Duodenal mucosa (tissue), 2 donors: ENCODE measurements at regions not wholly inside any gene's neighbourhood (a gene's known extent, or its start where the extent isn't known, plus 50 kb on each side); places are given as distances from the start of the nearest gene placed in this dataset.

Experiments used
- H3K27ac ChIP-seq: one replicate; pipeline ENCODE4 v1.7.0; 2013; ENCODE audit warnings: low read depth, low read length
- H3K27me3 ChIP-seq, 2 donors: one replicate each; pipeline ENCODE4 v1.7.0; 2013; ENCODE audit warnings: low read length in 2 of 2, control low read depth in 1 of 2; ENCODE audit not compliant: insufficient read depth in 2 of 2, control insufficient read depth in 1 of 2
- H3K36me3 ChIP-seq, 2 donors: one replicate each; pipeline ENCODE4 v1.7.0; 2013; ENCODE audit warnings: low read length in 2 of 2, control low read depth in 1 of 2; ENCODE audit not compliant: insufficient read depth in 2 of 2, control insufficient read depth in 1 of 2
- H3K4me1 ChIP-seq, 2 donors: one replicate each; pipeline ENCODE4 v1.7.0; 2013; ENCODE audit warnings: low read length in 2 of 2, control low read depth in 1 of 2; ENCODE audit not compliant: insufficient read depth in 2 of 2, control insufficient read depth in 1 of 2
- H3K4me3 ChIP-seq, 2 donors: one replicate each; pipeline ENCODE4 v1.7.0; 2013; ENCODE audit warnings: low read length in 2 of 2, low read depth in 1 of 2
- H3K9ac ChIP-seq, 2 donors: one replicate each; pipeline ENCODE4 v1.7.0; 2013; ENCODE audit warnings: low read length in 2 of 2, low read depth in 1 of 2
- H3K9me3 ChIP-seq, 2 donors: one replicate each; pipeline ENCODE4 v1.7.0; 2013; ENCODE audit warnings: low read length in 2 of 2, control low read depth in 1 of 2; ENCODE audit not compliant: control insufficient read depth in 1 of 2

DNA sequence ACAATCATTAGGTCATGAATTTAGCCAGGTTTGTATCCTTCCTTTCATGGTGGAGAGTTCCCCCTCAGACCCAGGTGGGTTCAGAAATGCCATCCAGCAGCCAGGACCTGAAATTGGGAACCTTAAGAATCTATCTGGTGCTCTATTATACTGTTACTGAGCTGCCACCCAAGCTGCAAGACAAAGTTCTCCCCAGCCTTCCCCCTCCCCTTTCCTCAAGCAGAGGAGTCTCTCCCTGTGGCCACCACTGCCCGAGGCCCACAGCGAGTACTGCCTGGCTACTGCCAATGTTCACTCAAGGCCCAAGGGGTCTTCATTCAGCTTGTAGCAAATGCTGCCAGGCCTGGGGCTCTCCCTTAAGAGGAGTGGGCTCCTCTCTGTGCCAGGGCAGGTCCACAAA is 133.8 kb downstream of the TMEM38B start:
- no peaks in the 10 kb centered on the region for H3K4me1 ChIP-seq
- H3K9me3 ChIP-seq: no peaks in the 10 kb centered on the region
- H3K9ac ChIP-seq: no peak overlapping the region
- H3K27me3 ChIP-seq: no peaks in the 10 kb centered on the region
- no peaks in the 10 kb centered on the region for H3K36me3 ChIP-seq
- H3K4me3 ChIP-seq: no peak overlapping the region
- no peak overlapping the region for H3K27ac ChIP-seq

DNA sequence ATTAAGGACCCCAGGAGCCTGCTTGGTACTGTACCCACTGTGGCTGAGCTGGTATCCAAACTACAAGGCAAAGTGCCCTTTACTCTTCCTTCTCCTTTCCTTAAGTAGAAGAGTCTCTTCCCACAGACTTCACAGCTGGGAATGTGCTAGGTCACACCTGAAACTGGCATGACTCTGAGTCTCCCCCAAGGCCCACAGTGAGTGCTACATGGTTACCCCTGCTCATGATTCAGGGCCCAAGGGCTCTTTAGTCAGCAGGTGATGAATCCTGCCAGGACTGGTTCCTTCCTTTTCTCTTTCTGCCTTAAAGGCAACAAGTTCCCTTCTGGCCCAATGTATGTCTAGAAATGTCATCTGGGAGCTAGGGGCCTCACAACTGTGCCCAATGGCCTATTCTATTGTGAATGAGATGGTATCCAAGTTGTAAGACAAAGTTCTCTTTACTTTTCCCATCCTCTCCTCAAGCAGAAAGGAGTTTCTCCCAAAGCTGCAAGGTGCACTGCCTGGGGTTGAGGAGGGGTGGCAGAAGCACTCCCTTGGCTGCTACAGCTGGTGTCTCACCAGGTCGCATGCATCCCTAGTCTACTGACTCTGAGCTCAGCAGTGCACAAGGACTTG is 134.4 kb downstream of the TMEM38B start:
- Histone ChIP-seq H3K27me3 (no peaks in the 10 kb centered on the region), H3K4me3 (no peak overlapping the region), H3K9ac (no peak overlapping the region), H3K9me3 (no peaks in the 10 kb centered on the region), H3K4me1 (no peaks in the 10 kb centered on the region), H3K36me3 (no peaks in the 10 kb centered on the region), H3K27ac (no peak overlapping the region)

DNA sequence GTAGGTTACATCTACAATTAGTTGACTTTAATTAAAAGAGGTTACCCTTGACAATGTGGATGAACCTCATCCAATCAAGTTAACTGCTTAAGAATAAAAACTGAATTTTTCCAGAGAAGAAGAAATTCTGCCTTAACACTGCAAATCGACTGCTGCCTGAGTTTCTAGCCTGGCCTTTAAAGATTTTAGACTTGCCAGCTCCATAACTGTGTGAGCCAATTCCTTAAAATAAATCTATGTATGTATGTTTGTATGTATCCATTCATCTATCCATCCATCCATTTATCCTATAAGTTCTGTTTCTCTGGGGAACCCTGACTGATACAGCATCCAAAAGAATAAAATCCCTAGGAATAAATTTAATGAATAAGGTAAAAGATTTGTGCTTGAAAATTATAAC is 136.1 kb downstream of the TMEM38B start:
- no peak overlapping the region for H3K9ac ChIP-seq
- H3K4me1 ChIP-seq: no peaks in the 10 kb centered on the region
- H3K9me3 ChIP-seq: no peaks in the 10 kb centered on the region
- H3K36me3 ChIP-seq: no peaks in the 10 kb centered on the region
- no peaks in the 10 kb centered on the region for H3K27me3 ChIP-seq
- no peak overlapping the region for H3K27ac ChIP-seq
- H3K4me3 ChIP-seq: no peak overlapping the region

DNA sequence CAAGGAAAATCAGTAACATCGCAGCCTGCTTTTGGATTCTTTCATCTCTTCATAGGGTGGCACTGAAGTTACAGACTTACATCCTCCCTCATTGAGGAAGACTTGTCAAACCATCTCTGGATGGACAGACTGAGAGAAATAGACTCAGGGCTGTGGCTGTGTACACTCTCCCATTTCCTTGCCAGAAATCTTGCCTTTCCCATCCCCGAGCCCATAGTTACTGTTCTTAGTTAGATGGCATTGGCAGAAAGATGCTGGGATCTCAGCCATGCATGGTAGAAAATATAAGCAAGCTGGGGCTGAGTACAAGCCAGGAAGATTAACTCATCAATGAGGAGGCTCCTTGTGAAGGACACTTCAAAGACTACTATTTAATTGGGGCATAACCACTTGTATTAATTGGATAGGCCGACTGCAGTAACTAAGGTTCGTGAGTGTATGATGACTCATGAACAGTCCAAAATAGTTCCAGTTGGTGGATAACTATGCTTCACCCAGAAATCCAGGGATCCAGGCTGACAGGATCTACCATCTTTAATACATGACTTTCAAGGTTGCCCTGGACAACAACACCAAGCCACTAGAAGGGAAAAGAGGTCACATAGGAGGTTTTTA is 137.9 kb downstream of the TMEM38B start:
- no peaks in the 10 kb centered on the region for H3K36me3 ChIP-seq
- H3K27me3 ChIP-seq: no peaks in the 10 kb centered on the region
- H3K9me3 ChIP-seq: no peaks in the 10 kb centered on the region
- H3K4me3 ChIP-seq: no peak overlapping the region
- no peak overlapping the region for H3K9ac ChIP-seq
- H3K27ac ChIP-seq: no peak overlapping the region
- H3K4me1 ChIP-seq: no peaks in the 10 kb centered on the region

DNA sequence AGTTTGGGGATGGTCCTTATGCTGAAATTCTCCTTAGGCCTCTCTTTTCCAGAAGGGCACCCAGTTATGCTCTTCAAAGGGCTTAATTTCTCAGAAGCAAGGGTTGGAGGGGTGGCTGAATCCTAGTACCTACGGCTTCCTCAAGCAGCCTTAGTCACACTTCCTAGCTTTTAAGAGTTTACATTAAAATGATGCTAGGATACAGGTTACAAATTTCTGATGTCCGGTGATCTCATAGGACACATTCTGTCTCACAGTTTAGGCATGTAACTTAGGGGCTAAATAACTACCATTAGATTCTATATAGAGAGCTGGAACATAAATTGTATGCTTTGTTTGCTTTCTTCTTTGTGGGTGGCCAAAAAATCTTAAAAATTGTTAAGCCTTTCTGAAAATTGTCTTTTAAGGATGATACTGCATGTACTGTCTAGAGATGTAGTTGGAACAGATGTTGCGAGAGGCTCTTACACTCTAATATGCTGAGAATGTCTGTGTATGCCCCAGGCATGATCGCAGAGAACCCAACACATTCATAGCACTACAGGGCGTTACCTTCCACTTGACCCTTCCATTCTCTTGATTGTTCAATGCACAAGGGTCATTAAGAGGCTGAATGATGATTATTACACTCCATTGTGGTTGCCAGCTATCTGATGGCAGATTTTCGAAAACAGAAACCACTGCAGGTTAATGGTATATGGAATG is 139.1 kb downstream of the TMEM38B start:
- Histone ChIP-seq H3K9ac (no peak overlapping the region), H3K4me3 (no peak overlapping the region), H3K27ac (no peak overlapping the region), H3K27me3 (no peaks in the 10 kb centered on the region), H3K4me1 (no peaks in the 10 kb centered on the region), H3K9me3 (no peaks in the 10 kb centered on the region), H3K36me3 (no peaks in the 10 kb centered on the region)

DNA sequence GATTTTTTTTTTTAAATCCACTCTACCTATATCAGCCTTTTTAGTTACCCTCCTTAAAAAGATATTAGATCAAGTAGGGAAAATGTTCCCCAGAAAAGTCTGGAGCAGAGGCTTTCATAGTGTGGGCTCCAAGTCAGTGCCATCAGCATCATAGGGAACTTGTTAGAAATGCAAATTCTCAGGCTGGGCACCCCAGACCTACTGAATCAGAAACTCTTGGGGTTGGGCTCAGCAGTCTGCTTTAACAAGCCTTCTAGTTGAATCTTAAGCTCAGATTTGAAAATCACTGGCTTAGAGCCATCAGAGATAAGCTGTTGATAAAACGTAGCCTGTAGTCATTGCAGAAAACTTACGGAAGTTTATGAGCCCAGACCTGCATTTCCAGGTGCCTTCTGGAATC is 140.1 kb downstream of the TMEM38B start:
- Histone ChIP-seq H3K4me1 (no peaks in the 10 kb centered on the region), H3K9me3 (no peaks in the 10 kb centered on the region), H3K27me3 (no peaks in the 10 kb centered on the region), H3K4me3 (no peak overlapping the region), H3K27ac (no peak overlapping the region), H3K36me3 (no peaks in the 10 kb centered on the region), H3K9ac (no peak overlapping the region)

DNA sequence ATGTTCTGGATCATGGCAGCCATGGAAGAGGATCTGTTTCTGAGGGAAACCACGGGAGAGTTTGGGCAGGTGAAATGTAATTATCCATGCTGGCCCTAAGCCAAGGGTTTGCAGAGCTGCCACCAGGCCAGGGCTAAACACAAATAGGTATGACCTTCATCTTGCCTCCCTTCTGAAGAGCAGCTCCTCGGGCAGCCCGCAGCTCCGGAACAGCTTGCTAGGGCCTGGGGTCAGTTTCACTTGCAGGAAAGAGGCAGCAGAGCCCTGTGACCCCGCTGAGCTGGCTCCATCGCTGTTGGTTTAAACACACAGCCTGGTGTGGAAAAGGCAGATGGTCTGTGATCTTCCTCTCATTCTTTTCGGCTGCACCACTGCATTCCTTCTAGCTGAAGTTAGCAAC is 141.4 kb downstream of the TMEM38B start:
- no peak overlapping the region for H3K4me3 ChIP-seq
- no peaks in the 10 kb centered on the region for H3K27me3 ChIP-seq
- no peaks in the 10 kb centered on the region for H3K9me3 ChIP-seq
- no peaks in the 10 kb centered on the region for H3K36me3 ChIP-seq
- no peak overlapping the region for H3K27ac ChIP-seq
- no peak overlapping the region for H3K9ac ChIP-seq
- H3K4me1 ChIP-seq: no peaks in the 10 kb centered on the region

DNA sequence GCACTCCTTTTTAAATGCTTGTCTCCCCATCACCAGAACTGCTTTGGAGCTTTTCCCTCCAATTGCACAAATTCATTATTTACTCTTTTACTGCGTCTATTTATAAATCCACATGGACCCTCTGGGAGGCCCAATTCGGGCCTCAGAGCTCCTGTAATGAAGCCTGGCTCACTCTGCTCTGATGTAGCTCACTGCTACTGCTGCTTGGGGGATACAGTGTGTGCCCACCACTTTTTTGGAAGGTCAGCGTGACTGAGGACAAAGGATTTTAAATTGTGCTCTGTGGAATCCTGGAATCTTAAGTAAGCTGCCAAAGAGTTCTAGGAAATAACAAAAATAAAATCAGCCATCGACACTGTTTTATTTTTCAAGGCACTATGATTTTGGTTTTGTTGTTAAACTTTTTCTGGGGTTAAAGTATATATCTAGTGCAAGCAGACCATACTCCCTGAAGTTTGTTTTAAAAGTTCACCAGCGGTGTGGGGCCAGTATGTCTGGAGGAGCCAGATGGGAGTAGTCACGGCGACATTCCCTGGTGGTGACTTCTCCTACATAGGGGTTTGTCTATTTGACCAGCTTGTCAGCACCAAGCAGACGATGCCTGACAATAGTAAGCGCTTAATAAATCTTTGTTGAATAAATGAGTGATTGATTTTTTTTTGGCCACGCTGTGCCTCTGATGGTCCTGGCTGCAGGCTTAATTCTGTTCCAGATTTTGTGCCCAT is 142.8 kb downstream of the TMEM38B start:
- H3K36me3 ChIP-seq: no peaks in the 10 kb centered on the region
- H3K4me3 ChIP-seq: no peak overlapping the region
- no peak overlapping the region for H3K9ac ChIP-seq
- H3K27me3 ChIP-seq: no peaks in the 10 kb centered on the region
- H3K4me1 ChIP-seq: no peaks in the 10 kb centered on the region
- no peaks in the 10 kb centered on the region for H3K9me3 ChIP-seq
- H3K27ac ChIP-seq: no peak overlapping the region

DNA sequence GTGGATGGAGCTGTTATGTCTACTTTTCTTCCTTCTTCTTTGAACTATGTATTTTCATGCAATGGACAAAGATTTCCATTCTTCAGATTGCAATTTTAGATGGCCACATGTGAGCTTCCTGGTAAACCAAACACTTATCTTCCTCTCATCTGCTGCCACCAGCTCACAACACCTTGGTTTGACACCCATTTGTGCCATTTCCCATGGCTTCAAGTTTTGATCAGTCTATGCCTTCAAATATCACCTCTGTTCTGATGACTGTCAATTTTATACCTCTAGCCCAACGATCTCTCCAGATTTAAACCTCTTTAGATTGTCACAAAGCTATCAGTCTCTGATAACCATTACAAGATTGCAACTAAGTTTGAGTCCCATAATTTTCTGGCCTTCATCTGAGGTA is 147.2 kb downstream of the TMEM38B start:
- no peaks in the 10 kb centered on the region for H3K36me3 ChIP-seq
- H3K9ac ChIP-seq: no peak overlapping the region
- no peak overlapping the region for H3K4me3 ChIP-seq
- H3K9me3 ChIP-seq: no peaks in the 10 kb centered on the region
- no peaks in the 10 kb centered on the region for H3K27me3 ChIP-seq
- H3K4me1 ChIP-seq: no peaks in the 10 kb centered on the region
- H3K27ac ChIP-seq: no peak overlapping the region

DNA sequence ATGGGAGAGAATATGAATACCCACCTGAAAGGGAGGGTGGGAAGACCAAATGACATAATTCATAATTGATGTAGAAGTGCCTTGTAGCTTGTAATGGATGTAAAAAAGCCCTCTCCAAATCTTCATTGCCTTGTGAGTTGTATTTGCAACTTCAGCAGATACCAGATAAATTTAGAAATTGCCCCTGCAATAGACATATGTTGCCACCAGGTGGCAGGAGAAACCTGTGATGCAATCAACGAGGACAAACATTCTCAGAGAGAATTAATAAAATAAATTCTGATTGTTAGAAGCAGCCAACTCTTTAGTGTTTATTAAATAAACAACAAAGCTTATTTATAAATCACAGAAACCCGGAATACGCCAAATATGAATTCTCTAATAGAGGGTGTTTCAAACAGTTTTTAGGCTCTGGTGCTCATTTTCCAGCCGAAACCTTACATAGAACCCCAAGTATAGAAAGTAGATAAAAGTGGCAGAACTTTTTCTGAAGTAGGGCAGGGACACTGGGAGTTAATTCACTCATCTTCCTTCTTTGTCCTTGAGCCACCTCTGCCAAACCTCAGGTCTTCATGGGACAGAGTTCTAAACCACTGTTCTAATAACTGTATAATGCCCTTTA is 147.8 kb downstream of the TMEM38B start:
- no peaks in the 10 kb centered on the region for H3K27me3 ChIP-seq
- no peak overlapping the region for H3K4me3 ChIP-seq
- H3K27ac ChIP-seq: no peak overlapping the region
- H3K9me3 ChIP-seq: no peaks in the 10 kb centered on the region
- no peak overlapping the region for H3K9ac ChIP-seq
- no peaks in the 10 kb centered on the region for H3K36me3 ChIP-seq
- no peaks in the 10 kb centered on the region for H3K4me1 ChIP-seq
